ENCODE measurements at regions not wholly inside any gene's neighbourhood (a gene's known extent, or its start where the extent isn't known, plus 50 kb on each side); places are given as distances from the start of the nearest gene placed in this dataset.
"Not testable (repeated sequence)": the region's sequence is repeated elsewhere in the genome, so short reads cannot be mapped to it uniquely, and the experiment has no call there.

GRCh38 chrX:13212191-13212651 is 107.6 kb downstream of the ATXN3L start:
- no peak for FAIRE-seq
- TF ChIP-seq POLR2AphosphoS5 (IDR thresholded peaks at IDR 0.05; ENCODE audit: low read depth, low read length): no peak
- no peak for TF ChIP-seq POLR2A (IDR thresholded peaks at IDR 0.05; ENCODE audit: low read depth, low read length)
- TF ChIP-seq TAF1 (IDR thresholded peaks at IDR 0.05; ENCODE audit: low read depth, low read length): no peak
- no peak for TF ChIP-seq POU2F2 (IDR thresholded peaks at IDR 0.05; ENCODE audit: low read depth, low read length)
- TF ChIP-seq SPI1 (IDR thresholded peaks at IDR 0.05; ENCODE audit: low read depth, low read length): no peak
- TF ChIP-seq PAX5 (IDR thresholded peaks at IDR 0.05; ENCODE audit: insufficient read depth, low read length, severe bottlenecking): no peak
- no peak for DNase-seq (ENCODE audit: insufficient read length, low spot score)

- FAIRE-seq: not testable (repeated sequence)
These were observed 109.7 kb downstream of the ATXN3L start for GRCh38 chrX:13210142-13210541.

GRCh38 chrX:13209704-13210103 is 110.1 kb downstream of the ATXN3L start:
- not testable (repeated sequence) for FAIRE-seq; DNase-seq (ENCODE audit: insufficient read length, low spot score)

More at GRCh38 chrX:13210142-13210541, 109.7 kb downstream of the ATXN3L start:
- not testable (repeated sequence) for DNase-seq (ENCODE audit: insufficient read length, low spot score)

GRCh38 chrX:13208281-13208935 is 111.4 kb downstream of the ATXN3L start:
- DNase-seq (ENCODE audit: insufficient read length, low spot score): no peak
- no peak for FAIRE-seq
- no peak for TF ChIP-seq POLR2A (IDR thresholded peaks at IDR 0.05; ENCODE audit: low read depth, low read length)
- TF ChIP-seq PAX5 (IDR thresholded peaks at IDR 0.05; ENCODE audit: insufficient read depth, low read length, severe bottlenecking): no peak
- TF ChIP-seq TAF1 (IDR thresholded peaks at IDR 0.05; ENCODE audit: low read depth, low read length): no peak
- TF ChIP-seq SPI1 (IDR thresholded peaks at IDR 0.05; ENCODE audit: low read depth, low read length): no peak
- TF ChIP-seq POLR2AphosphoS5 (IDR thresholded peaks at IDR 0.05; ENCODE audit: low read depth, low read length): no peak
- TF ChIP-seq POU2F2 (IDR thresholded peaks at IDR 0.05; ENCODE audit: low read depth, low read length): no peak

- DNase-seq (ENCODE audit: insufficient read length, low spot score) (no peak), FAIRE-seq (no peak)
- TF ChIP-seq TAF1 (IDR thresholded peaks at IDR 0.05; ENCODE audit: low read depth, low read length): no peak
- TF ChIP-seq SPI1 (IDR thresholded peaks at IDR 0.05; ENCODE audit: low read depth, low read length): no peak
- no peak for TF ChIP-seq PAX5 (IDR thresholded peaks at IDR 0.05; ENCODE audit: insufficient read depth, low read length, severe bottlenecking)
- TF ChIP-seq POLR2A (IDR thresholded peaks at IDR 0.05; ENCODE audit: low read depth, low read length): no peak
- TF ChIP-seq POLR2AphosphoS5 (IDR thresholded peaks at IDR 0.05; ENCODE audit: low read depth, low read length): no peak
- no peak for TF ChIP-seq POU2F2 (IDR thresholded peaks at IDR 0.05; ENCODE audit: low read depth, low read length)
These were observed 116.6 kb downstream of the ATXN3L start for GRCh38 chrX:13203271-13203670.

- TF ChIP-seq SPI1 (IDR thresholded peaks at IDR 0.05; ENCODE audit: low read depth, low read length) (no peak), PAX5 (IDR thresholded peaks at IDR 0.05; ENCODE audit: insufficient read depth, low read length, severe bottlenecking) (no peak), POLR2AphosphoS5 (IDR thresholded peaks at IDR 0.05; ENCODE audit: low read depth, low read length) (no peak), POLR2A (IDR thresholded peaks at IDR 0.05; ENCODE audit: low read depth, low read length) (no peak), TAF1 (IDR thresholded peaks at IDR 0.05; ENCODE audit: low read depth, low read length) (no peak), POU2F2 (IDR thresholded peaks at IDR 0.05; ENCODE audit: low read depth, low read length) (no peak)
- FAIRE-seq: no peak
- no peak for DNase-seq (ENCODE audit: insufficient read length, low spot score)
These were observed 118.1 kb downstream of the ATXN3L start for GRCh38 chrX:13201605-13202219.

GRCh38 chrX:13200398-13200797 is 119.5 kb downstream of the ATXN3L start:
- TF ChIP-seq TAF1 (IDR thresholded peaks at IDR 0.05; ENCODE audit: low read depth, low read length) (no peak), SPI1 (IDR thresholded peaks at IDR 0.05; ENCODE audit: low read depth, low read length) (no peak), POU2F2 (IDR thresholded peaks at IDR 0.05; ENCODE audit: low read depth, low read length) (no peak)

GRCh38 chrX:13198762-13199064 is 121.1 kb downstream of the ATXN3L start:
- FAIRE-seq (no peak), DNase-seq (ENCODE audit: insufficient read length, low spot score) (no peak)
- TF ChIP-seq POLR2A (IDR thresholded peaks at IDR 0.05; ENCODE audit: low read depth, low read length) (no peak), TAF1 (IDR thresholded peaks at IDR 0.05; ENCODE audit: low read depth, low read length) (no peak), POU2F2 (IDR thresholded peaks at IDR 0.05; ENCODE audit: low read depth, low read length) (no peak), PAX5 (IDR thresholded peaks at IDR 0.05; ENCODE audit: insufficient read depth, low read length, severe bottlenecking) (no peak), POLR2AphosphoS5 (IDR thresholded peaks at IDR 0.05; ENCODE audit: low read depth, low read length) (no peak), SPI1 (IDR thresholded peaks at IDR 0.05; ENCODE audit: low read depth, low read length) (no peak)

More at GRCh38 chrX:13200398-13200797, 119.5 kb downstream of the ATXN3L start:
- FAIRE-seq (no peak), DNase-seq (ENCODE audit: insufficient read length, low spot score) (no peak)

- TF ChIP-seq POLR2AphosphoS5 (IDR thresholded peaks at IDR 0.05; ENCODE audit: low read depth, low read length) (no peak), PAX5 (IDR thresholded peaks at IDR 0.05; ENCODE audit: insufficient read depth, low read length, severe bottlenecking) (no peak), TAF1 (IDR thresholded peaks at IDR 0.05; ENCODE audit: low read depth, low read length) (no peak), SPI1 (IDR thresholded peaks at IDR 0.05; ENCODE audit: low read depth, low read length) (no peak), POU2F2 (IDR thresholded peaks at IDR 0.05; ENCODE audit: low read depth, low read length) (no peak), POLR2A (IDR thresholded peaks at IDR 0.05; ENCODE audit: low read depth, low read length) (no peak)
- FAIRE-seq (peak; percentile 81), DNase-seq (ENCODE audit: insufficient read length, low spot score) (no peak)
These were observed 121.6 kb downstream of the ATXN3L start for GRCh38 chrX:13198056-13198761.

GRCh38 chrX:13196782-13197181 is 123.1 kb downstream of the ATXN3L start:
- FAIRE-seq (no peak), DNase-seq (ENCODE audit: insufficient read length, low spot score) (no peak)
- TF ChIP-seq SPI1 (IDR thresholded peaks at IDR 0.05; ENCODE audit: low read depth, low read length): no peak
- TF ChIP-seq POU2F2 (IDR thresholded peaks at IDR 0.05; ENCODE audit: low read depth, low read length): no peak
- no peak for TF ChIP-seq PAX5 (IDR thresholded peaks at IDR 0.05; ENCODE audit: insufficient read depth, low read length, severe bottlenecking)
- no peak for TF ChIP-seq TAF1 (IDR thresholded peaks at IDR 0.05; ENCODE audit: low read depth, low read length)
- no peak for TF ChIP-seq POLR2AphosphoS5 (IDR thresholded peaks at IDR 0.05; ENCODE audit: low read depth, low read length)
- TF ChIP-seq POLR2A (IDR thresholded peaks at IDR 0.05; ENCODE audit: low read depth, low read length): no peak

Measured in GM12891 (cell line).